A673 (cell line): ENCODE measurements at regions not wholly inside any gene's neighbourhood (a gene's known extent, or its start where the extent isn't known, plus 50 kb on each side); places are given as distances from the start of the nearest gene placed in this dataset.

Experiments used
- EZH2 ChIP-seq: fragments of 200-600 bp; sonication (generic); IDR thresholded peaks from 2 replicates; pipeline ENCODE4 v1.6.1; 2017; ENCODE audit warnings: borderline replicate concordance, low read depth, mild to moderate bottlenecking, mixed read lengths, antibody characterized with exemption, low read length; ENCODE audit not compliant: poor library complexity, severe bottlenecking
- TF ChIP-seq, protein P1 (sequence below): fragments of 300-800, 200-600 bp; sonication (generic); conservative IDR thresholded peaks from 2 replicates; pipeline ENCODE4 v1.5.1; 2017; ENCODE audit warnings: low read depth, mild to moderate bottlenecking, antibody characterized with exemption, low read length, moderate library complexity, mixed read lengths

DNA sequence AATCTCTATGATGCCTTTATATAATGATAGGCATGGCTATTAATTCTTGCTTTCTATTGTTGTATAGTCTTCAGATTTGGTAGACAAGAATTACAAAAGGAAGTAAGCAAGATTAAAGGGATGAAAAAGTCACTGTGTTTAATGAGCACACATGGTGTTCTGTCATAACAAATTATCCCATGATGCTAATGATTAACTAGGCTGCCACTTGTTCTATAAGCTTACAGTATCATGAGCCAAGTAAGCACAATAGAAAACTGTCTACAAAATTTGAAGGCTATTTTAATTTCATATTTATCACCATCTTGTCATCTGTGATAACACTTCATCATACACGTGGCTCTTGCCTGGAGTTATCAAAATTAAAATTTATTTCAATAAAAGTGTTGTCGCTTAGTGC, 466.7 kb downstream of the GASK1B start:
- TF ChIP-seq, protein P1, sequence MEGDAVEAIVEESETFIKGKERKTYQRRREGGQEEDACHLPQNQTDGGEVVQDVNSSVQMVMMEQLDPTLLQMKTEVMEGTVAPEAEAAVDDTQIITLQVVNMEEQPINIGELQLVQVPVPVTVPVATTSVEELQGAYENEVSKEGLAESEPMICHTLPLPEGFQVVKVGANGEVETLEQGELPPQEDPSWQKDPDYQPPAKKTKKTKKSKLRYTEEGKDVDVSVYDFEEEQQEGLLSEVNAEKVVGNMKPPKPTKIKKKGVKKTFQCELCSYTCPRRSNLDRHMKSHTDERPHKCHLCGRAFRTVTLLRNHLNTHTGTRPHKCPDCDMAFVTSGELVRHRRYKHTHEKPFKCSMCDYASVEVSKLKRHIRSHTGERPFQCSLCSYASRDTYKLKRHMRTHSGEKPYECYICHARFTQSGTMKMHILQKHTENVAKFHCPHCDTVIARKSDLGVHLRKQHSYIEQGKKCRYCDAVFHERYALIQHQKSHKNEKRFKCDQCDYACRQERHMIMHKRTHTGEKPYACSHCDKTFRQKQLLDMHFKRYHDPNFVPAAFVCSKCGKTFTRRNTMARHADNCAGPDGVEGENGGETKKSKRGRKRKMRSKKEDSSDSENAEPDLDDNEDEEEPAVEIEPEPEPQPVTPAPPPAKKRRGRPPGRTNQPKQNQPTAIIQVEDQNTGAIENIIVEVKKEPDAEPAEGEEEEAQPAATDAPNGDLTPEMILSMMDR, result no peak
- TF ChIP-seq EZH2, result no peak
